ENCODE measurements at regions not wholly inside any gene's neighbourhood (a gene's known extent, or its start where the extent isn't known, plus 50 kb on each side); places are given as distances from the start of the nearest gene placed in this dataset.

GRCh38 chr4:84441758-84442377 is 57.2 kb downstream of the NKX6-1 start:
- 63 to 76% (median 66%) methylated on average over 2 of the region's 2 CpGs for WGBS, 4 donors

GRCh38 chr4:84439996-84440395 is 59.1 kb downstream of the NKX6-1 start:
- Histone ChIP-seq H3K27ac (no peak overlapping the region), H3K4me1 (replicated peaks in 1 of 2) (no peaks in the 10 kb centered on the region), H3K27me3 (peaks cover 5% of the 10 kb centered on the region), H3K9me3 (replicated peaks in 1 of 3) (no peaks in the 10 kb centered on the region), H3K36me3 (replicated peaks in 1 of 2) (no peaks in the 10 kb centered on the region), H3K4me3 (no peak overlapping the region)
- TF ChIP-seq CTCF (IDR thresholded peaks at IDR 0.05), result no peak
- no peak for TF ChIP-seq POLR2A (IDR thresholded peaks at IDR 0.05)
- 57 to 68% (median 63%) methylated on average over 3 of the region's 3 CpGs for WGBS, 4 donors
- no peak for DNase-seq
- intact Hi-C loops (cut with DNase I), result no loop called here

More at GRCh38 chr4:84441758-84442377, 57.2 kb downstream of the NKX6-1 start:
- Histone ChIP-seq H3K27me3 (peaks cover 5% of the 10 kb centered on the region), H3K4me1 (replicated peaks in 1 of 2) (no peaks in the 10 kb centered on the region), H3K4me3 (no peak overlapping the region), H3K27ac (no peak overlapping the region), H3K9me3 (replicated peaks in 1 of 3) (no peaks in the 10 kb centered on the region), H3K36me3 (replicated peaks in 1 of 2) (no peaks in the 10 kb centered on the region)
- intact Hi-C loops (cut with DNase I), result no loop called here
- DNase-seq, result no peak
- no peak for TF ChIP-seq CTCF (IDR thresholded peaks at IDR 0.05)
- TF ChIP-seq POLR2A (IDR thresholded peaks at IDR 0.05), result no peak

- H3K27ac ChIP-seq, result no peak overlapping the region
- DNase-seq, result no peak
- intact Hi-C loops (cut with DNase I), result no loop called here
- no peaks in the 10 kb centered on the region for H3K36me3 ChIP-seq (replicated peaks in 1 of 2)
- 54 to 59% (median 56%) methylated on average over 2 of the region's 2 CpGs for WGBS, 4 donors
- no peak overlapping the region for H3K4me3 ChIP-seq
- no peak for TF ChIP-seq CTCF (IDR thresholded peaks at IDR 0.05)
- no peak for TF ChIP-seq POLR2A (IDR thresholded peaks at IDR 0.05)
- H3K9me3 ChIP-seq (replicated peaks in 1 of 3), result no peaks in the 10 kb centered on the region
- H3K4me1 ChIP-seq (replicated peaks in 1 of 2), result no peaks in the 10 kb centered on the region
- no peaks in the 10 kb centered on the region for H3K27me3 ChIP-seq
Observed at GRCh38 chr4:84436812-84437211, 62.3 kb downstream of the NKX6-1 start.

- 45 to 61% (median 55%) methylated on average over 3 of the region's 3 CpGs for WGBS, 4 donors
- no peak overlapping the region for H3K27ac ChIP-seq
- no peak overlapping the region for H3K4me3 ChIP-seq
- no peaks in the 10 kb centered on the region for H3K27me3 ChIP-seq
- no peaks in the 10 kb centered on the region for H3K36me3 ChIP-seq (replicated peaks in 1 of 2)
- H3K4me1 ChIP-seq (replicated peaks in 1 of 2), result no peaks in the 10 kb centered on the region
- intact Hi-C loops (cut with DNase I), result no loop called here
- DNase-seq, result no peak
- no peak for TF ChIP-seq POLR2A (IDR thresholded peaks at IDR 0.05)
- TF ChIP-seq CTCF (IDR thresholded peaks at IDR 0.05), result no peak
- no peaks in the 10 kb centered on the region for H3K9me3 ChIP-seq (replicated peaks in 1 of 3)
Observed at GRCh38 chr4:84434344-84434743, 64.7 kb downstream of the NKX6-1 start.
